ENCODE measurements at regions not wholly inside any gene's neighbourhood (a gene's known extent, or its start where the extent isn't known, plus 50 kb on each side); places are given as distances from the start of the nearest gene placed in this dataset.

DNA sequence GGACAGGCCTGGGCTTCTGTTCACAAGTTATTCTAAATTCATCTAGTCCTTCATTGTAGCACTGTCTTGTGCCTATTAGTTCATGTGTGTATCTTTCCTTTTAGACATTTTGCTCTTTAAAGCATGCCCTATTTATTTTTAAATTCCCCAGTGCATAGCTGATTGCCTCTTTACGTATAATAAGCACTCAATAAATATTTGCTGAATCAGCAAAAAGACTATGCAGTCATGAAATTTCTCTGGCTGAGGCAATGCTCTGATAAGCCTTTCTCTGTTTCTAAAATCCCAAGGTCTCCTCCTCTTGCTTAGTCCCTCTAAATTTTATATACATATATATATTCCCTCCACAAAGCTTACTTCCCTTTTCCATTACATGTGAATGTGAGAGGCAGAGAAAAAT is 315.9 kb upstream of the PCSK5 start:
- POLR2A ChIA-PET: no interaction called here
- no peak for DNase-seq
- peaks cover 2% of the 10 kb centered on the region for H3K27me3 Mint-ChIP-seq

DNA sequence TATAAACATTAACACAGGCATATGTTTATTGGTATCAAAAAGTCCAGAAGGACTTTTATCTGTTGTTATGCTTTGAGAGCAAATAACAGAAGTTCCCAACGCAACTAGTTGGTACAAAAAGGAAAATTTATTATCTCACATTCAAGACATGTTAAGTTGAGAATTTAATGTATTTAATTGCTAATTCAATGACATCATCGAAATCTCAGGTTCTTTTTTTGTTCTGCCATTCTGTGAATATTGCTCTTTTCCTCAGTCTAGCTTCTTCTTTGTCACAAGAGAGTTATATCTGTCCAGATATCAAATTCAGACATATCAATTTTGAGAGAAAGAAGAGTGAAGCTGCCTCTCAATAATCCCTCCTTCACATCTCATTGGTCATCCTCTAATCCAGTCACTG is 307.6 kb upstream of the PCSK5 start:
- peaks cover 2% of the 10 kb centered on the region for H3K27me3 Mint-ChIP-seq

More for the DNA sequence above, 315.9 kb upstream of the PCSK5 start:
- Mint-ChIP-seq H3K9me3 (peaks cover 2% of the 10 kb centered on the region), H3K4me1 (no peaks in the 10 kb centered on the region), H3K4me3 (no peak overlapping the region), H3K27ac (no peak overlapping the region), H3K36me3 (no peaks in the 10 kb centered on the region)
- ATAC-seq (ENCODE audit: low read depth): no peak

DNA sequence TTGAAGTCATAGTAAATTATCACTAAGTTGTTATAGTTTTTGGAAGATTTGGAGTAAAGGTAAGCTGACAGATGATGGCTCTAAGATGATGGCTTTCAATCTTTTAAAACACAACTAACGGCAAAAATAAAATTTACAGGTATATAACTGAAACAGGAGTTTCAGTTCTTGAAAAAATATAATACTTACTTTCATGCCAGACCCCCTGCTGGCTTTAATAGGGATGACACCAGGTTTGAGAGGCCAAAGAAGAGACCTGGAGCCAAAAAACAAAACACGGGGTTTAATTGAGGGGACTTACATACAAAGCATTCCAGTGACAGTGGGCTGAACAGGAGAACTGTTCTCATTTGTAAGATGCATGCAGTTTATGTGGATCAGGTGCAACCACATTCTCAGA is 301.7 kb upstream of the PCSK5 start:
- H3K4me1 Mint-ChIP-seq: no peaks in the 10 kb centered on the region

More for the DNA sequence above, 307.6 kb upstream of the PCSK5 start:
- H3K27ac Mint-ChIP-seq: no peak overlapping the region
- DNase-seq (no peak), ATAC-seq (ENCODE audit: low read depth) (no peak)
- no peaks in the 10 kb centered on the region for H3K4me1 Mint-ChIP-seq
- POLR2A ChIA-PET: no interaction called here
- H3K4me3 Mint-ChIP-seq: no peak overlapping the region
- H3K9me3 Mint-ChIP-seq: no peaks in the 10 kb centered on the region
- no peaks in the 10 kb centered on the region for H3K36me3 Mint-ChIP-seq

DNA sequence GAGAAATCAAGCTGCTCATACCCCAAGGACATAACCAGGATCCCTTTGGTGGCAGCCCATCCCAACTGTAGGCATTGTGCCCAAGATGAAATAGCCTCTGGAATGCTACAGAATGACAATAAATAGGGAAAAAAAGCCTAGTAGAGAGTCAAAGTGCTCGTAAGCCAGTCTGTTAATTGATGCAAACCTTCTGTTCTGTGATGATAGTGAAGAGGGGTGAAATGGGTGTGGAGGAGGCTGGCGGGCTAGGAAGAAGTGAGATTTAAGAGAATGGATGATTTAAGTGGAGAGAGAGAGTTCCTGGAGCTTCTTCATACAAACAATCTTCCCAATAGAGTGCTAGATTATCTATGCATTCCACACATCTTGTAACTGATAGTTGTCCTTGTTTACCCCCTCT is 301.0 kb upstream of the PCSK5 start:
- POLR2A ChIA-PET: no interaction called here
- H3K27me3 Mint-ChIP-seq: peaks cover 2% of the 10 kb centered on the region
- DNase-seq: no peak
- H3K4me3 Mint-ChIP-seq: no peak overlapping the region
- no peaks in the 10 kb centered on the region for H3K4me1 Mint-ChIP-seq
- no peaks in the 10 kb centered on the region for H3K9me3 Mint-ChIP-seq
- no peaks in the 10 kb centered on the region for H3K36me3 Mint-ChIP-seq
- no peak overlapping the region for H3K27ac Mint-ChIP-seq
- no peak for ATAC-seq (ENCODE audit: low read depth)

More for the DNA sequence above, 301.7 kb upstream of the PCSK5 start:
- Mint-ChIP-seq H3K36me3 (no peaks in the 10 kb centered on the region), H3K27me3 (peaks cover 2% of the 10 kb centered on the region), H3K27ac (no peak overlapping the region), H3K4me3 (no peak overlapping the region), H3K9me3 (no peaks in the 10 kb centered on the region)
- ATAC-seq (ENCODE audit: low read depth) (no peak), DNase-seq (no peak)
- POLR2A ChIA-PET: no interaction called here

DNA sequence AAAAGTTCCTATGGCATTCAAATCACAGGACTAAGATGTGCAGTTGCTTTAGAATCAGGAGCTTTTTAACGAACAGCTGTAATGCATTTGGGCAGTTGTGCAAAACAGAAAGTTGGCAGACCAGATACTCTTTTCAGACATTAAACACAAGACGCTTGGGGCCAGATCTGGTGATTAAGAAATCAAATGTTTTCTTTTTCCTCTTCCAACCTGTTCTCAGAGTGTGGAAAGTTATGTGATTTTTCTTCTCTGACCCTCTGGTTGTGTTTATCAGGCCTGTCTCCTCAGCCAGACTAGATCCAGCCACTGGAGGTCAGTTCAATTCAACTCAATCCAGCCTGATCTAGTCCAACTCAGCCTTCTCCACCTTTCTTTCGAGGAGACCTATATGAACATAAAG is 298.5 kb upstream of the PCSK5 start:
- H3K9me3 Mint-ChIP-seq: no peaks in the 10 kb centered on the region
- no peak overlapping the region for H3K4me3 Mint-ChIP-seq
- H3K36me3 Mint-ChIP-seq: no peaks in the 10 kb centered on the region
- no peaks in the 10 kb centered on the region for H3K4me1 Mint-ChIP-seq
- no peak for DNase-seq
- POLR2A ChIA-PET: no interaction called here
- ATAC-seq (ENCODE audit: low read depth): no peak
- peaks cover 3% of the 10 kb centered on the region for H3K27me3 Mint-ChIP-seq
- no peak overlapping the region for H3K27ac Mint-ChIP-seq

DNA sequence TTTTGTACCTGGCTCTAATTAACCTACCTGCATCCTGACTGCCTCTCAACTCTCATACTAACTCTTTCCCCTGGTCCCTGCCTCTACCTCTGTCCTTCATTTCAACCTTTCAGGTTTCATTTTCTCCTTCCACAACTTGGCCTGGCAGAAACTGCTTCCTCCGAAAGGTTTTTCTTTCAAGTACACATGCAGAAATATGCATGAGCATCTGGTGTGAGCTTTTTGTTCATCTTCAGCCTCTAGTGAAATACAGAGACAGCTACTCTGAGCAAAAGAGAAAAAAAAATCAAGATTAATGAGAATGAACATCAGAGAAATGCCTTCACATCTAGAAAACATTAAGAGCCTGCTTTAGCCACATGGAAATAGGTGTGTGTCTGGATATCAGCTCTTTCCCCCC is 297.9 kb upstream of the PCSK5 start:
- no peak overlapping the region for H3K4me3 Mint-ChIP-seq
- POLR2A ChIA-PET: no interaction called here
- no peaks in the 10 kb centered on the region for H3K4me1 Mint-ChIP-seq
- H3K27me3 Mint-ChIP-seq: peaks cover 3% of the 10 kb centered on the region
- no peak overlapping the region for H3K27ac Mint-ChIP-seq
- ATAC-seq (ENCODE audit: low read depth): no peak
- H3K9me3 Mint-ChIP-seq: no peaks in the 10 kb centered on the region
- DNase-seq: no peak
- no peaks in the 10 kb centered on the region for H3K36me3 Mint-ChIP-seq

DNA sequence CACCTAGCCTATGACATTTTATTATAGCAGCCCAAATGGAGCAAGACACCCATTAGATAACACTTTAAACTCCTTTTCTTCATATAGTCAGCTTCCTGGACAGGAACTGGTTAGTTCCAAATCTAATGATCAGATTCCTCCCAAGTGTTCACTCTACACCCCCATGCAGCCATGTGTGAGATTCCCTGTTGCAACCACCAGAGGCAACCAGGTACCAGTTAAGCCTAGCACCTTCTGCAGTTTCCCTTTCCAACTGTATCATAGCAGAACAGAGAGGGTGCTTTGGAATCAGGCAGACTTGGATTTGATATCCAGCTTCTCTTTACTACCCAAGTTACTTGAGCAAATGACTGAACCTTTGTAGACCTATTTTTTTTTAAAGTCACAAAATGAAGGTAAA is 296.6 kb upstream of the PCSK5 start:
- no peaks in the 10 kb centered on the region for H3K4me1 Mint-ChIP-seq
- ATAC-seq (ENCODE audit: low read depth) (no peak), DNase-seq (no peak)
- H3K36me3 Mint-ChIP-seq: no peaks in the 10 kb centered on the region
- H3K4me3 Mint-ChIP-seq: no peak overlapping the region
- peaks cover 3% of the 10 kb centered on the region for H3K27me3 Mint-ChIP-seq
- no peak overlapping the region for H3K27ac Mint-ChIP-seq
- H3K9me3 Mint-ChIP-seq: no peaks in the 10 kb centered on the region
- POLR2A ChIA-PET: no interaction called here

DNA sequence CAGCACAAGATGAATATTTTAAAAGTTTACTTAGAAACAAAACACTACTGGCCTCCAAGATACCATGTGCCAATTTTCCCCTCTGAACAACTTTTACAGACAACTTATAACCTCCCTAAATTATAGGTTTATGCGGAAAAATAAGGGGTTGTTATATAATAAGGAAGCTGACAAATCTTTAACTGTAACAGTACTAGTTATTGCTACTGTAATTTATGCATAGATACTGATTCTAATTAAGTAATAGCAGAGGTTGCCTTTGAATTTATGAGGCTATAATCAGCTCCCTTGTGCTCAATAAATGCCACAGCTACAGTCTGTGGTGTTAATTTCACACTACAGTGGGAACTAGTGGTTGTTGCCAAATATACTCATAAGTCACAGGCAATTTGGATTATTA is 291.3 kb upstream of the PCSK5 start:
- POLR2A ChIA-PET: no interaction called here
- no peaks in the 10 kb centered on the region for H3K4me1 Mint-ChIP-seq
- no peak for DNase-seq
- no peak overlapping the region for H3K4me3 Mint-ChIP-seq
- no peaks in the 10 kb centered on the region for H3K36me3 Mint-ChIP-seq
- no peak overlapping the region for H3K27ac Mint-ChIP-seq
- peaks cover 3% of the 10 kb centered on the region for H3K27me3 Mint-ChIP-seq
- ATAC-seq (ENCODE audit: low read depth): no peak
- H3K9me3 Mint-ChIP-seq: no peaks in the 10 kb centered on the region

DNA sequence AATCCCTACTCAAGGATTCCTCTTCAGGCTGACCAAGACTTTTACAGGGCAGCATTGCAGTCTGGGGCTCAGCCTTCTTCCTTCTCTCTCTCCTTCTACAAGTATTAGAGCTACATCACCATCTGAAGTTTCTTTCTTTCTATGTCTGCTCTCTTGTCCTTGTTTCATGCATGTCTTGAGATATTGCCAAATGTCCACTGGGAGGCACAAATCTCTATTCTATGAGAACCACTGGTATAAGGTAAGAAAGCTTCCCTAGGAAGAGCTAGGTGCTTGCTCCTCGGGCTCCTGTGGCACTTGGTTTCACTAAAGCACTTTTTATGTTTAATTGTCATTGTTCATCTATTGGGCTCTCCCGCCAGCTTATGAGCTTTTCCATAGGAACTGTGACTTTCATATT is 289.2 kb upstream of the PCSK5 start:
- Mint-ChIP-seq H3K4me1 (no peaks in the 10 kb centered on the region), H3K9me3 (no peaks in the 10 kb centered on the region), H3K27me3 (no peaks in the 10 kb centered on the region), H3K4me3 (no peak overlapping the region), H3K27ac (no peak overlapping the region), H3K36me3 (no peaks in the 10 kb centered on the region)
- DNase-seq (no peak), ATAC-seq (ENCODE audit: low read depth) (no peak)
- POLR2A ChIA-PET: no interaction called here

DNA sequence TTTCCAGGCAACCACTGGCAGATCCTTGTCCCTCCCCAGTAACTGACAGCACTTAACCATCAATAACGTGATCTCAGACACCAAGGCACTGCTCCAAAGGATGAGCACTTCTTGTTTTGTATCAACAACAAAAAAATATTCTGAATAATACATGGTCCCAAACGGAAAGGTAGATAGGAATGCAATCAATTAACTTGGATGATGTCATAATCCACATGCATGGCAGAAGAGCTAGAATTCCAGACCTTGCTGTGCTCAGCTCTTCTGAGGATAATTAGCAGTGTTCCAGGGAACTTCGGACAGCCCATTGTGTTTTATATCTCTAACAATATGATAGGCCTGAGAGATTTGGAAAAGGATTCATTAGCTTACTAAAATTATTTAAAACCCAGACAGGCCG is 288.4 kb upstream of the PCSK5 start:
- POLR2A ChIA-PET: no interaction called here
- Mint-ChIP-seq H3K4me3 (no peak overlapping the region), H3K36me3 (no peaks in the 10 kb centered on the region), H3K27me3 (no peaks in the 10 kb centered on the region), H3K4me1 (no peaks in the 10 kb centered on the region), H3K9me3 (no peaks in the 10 kb centered on the region), H3K27ac (no peak overlapping the region)
- DNase-seq: no peak
- ATAC-seq (ENCODE audit: low read depth): no peak

DNA sequence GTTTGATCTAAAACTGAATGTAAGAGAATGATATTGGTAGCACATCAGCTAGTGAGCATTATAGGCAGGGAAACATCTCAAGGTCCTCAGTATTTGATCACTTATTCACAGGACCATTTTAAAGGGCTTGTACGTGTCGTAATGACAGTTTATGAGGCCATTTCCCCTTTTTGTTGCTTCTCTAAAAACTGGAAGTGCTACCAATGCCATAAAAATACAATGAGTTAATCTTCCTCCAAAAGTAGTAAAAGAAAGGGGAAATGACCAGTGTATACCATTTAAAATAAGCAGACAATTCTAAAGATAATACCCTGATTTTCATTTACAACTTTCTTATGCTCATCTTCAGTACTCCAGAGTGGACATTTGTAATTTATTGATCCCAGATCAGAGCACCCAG is 285.8 kb upstream of the PCSK5 start:
- DNase-seq (no peak), ATAC-seq (ENCODE audit: low read depth) (no peak)
- Mint-ChIP-seq H3K4me3 (no peak overlapping the region), H3K9me3 (no peaks in the 10 kb centered on the region), H3K4me1 (no peaks in the 10 kb centered on the region), H3K27me3 (no peaks in the 10 kb centered on the region), H3K36me3 (no peaks in the 10 kb centered on the region), H3K27ac (no peak overlapping the region)
- POLR2A ChIA-PET: no interaction called here

DNA sequence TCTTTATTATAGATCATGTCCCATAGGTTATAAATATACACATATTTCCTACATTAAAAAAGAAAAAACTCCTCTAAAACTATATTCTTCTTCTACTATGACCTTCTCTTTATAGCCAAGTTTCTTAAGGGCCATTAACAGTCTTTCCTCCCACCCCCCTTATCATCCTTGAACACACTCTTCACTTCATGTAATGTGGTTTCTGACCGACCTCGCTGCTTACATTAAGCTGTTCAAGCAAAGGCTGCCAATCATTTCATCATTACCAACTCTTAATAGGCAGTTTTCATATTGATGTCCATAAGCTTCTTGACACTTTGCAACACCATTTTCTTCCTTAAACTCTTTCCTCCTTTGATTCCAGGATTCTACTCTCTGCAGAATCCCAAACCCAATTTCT is 283.0 kb upstream of the PCSK5 start:
- H3K4me1 Mint-ChIP-seq: no peaks in the 10 kb centered on the region
- ATAC-seq (ENCODE audit: low read depth): no peak
- no peak overlapping the region for H3K27ac Mint-ChIP-seq
- no peaks in the 10 kb centered on the region for H3K9me3 Mint-ChIP-seq
- H3K36me3 Mint-ChIP-seq: no peaks in the 10 kb centered on the region
- peaks cover 2% of the 10 kb centered on the region for H3K27me3 Mint-ChIP-seq
- DNase-seq: no peak
- no peak overlapping the region for H3K4me3 Mint-ChIP-seq
- POLR2A ChIA-PET: no interaction called here

DNA sequence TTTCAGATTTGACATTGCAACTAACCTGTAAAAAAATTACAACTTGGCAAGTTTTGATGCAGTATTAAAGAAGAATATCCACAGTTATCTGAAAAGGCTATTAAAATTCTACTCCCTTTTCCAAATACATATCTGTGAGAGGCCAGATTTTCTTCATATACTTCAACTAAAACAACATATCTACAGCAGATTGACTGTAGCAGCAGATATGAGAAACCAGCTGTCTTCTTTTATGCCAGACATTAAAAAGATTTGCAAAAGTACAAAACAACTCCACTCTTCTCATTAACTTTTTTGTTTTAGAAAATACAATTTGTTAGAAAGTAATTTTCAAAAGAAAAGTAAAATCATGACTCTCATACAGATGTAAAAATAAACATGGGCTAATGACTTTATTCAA is 281.1 kb upstream of the PCSK5 start:
- ATAC-seq (ENCODE audit: low read depth): no peak
- Mint-ChIP-seq H3K4me1 (no peaks in the 10 kb centered on the region), H3K4me3 (no peak overlapping the region), H3K36me3 (no peaks in the 10 kb centered on the region), H3K27me3 (peaks cover 2% of the 10 kb centered on the region), H3K27ac (no peak overlapping the region), H3K9me3 (no peaks in the 10 kb centered on the region)
- DNase-seq: no peak
- POLR2A ChIA-PET: no interaction called here

DNA sequence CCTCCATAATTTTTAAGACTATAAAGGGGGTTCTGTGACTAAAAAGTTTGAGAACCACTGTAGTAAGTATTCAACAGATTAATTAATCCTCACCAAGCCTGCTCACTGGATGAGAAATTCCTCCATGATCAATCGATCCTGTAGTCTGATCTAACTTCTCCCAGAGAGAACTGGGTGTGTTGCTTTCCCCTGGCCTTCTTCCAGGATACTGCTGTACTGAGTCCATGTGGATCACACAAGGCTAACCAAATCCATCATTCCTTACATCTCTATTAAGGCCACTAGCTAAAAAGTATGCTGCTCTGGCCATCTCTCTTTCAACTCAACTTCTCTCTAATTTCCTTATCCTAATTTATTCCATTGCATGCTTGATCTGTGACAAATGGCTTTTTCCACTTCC is 280.2 kb upstream of the PCSK5 start:
- Mint-ChIP-seq H3K27me3 (peaks cover 2% of the 10 kb centered on the region), H3K27ac (no peak overlapping the region)
- POLR2A ChIA-PET: no interaction called here

DNA sequence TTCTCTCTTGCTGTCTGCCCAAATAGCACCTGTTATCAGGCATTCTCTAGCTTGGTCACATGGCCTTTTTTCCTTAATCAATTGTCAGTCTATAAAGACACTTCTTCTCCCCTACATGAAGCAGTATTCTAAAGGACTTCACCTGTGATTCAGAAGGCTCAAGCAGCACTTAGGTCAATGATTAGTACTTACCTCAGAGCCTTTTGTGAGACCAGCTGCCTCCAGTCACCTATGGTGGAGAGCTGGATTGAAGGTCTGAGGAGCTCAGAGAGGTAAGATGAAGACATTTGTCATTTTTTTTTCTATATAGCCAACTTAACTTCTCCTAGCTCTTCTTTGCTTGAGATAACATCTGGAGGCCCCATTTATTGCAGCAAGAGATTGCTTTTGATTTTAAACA is 278.3 kb upstream of the PCSK5 start:
- POLR2A ChIA-PET: no interaction called here
- no peak overlapping the region for H3K27ac Mint-ChIP-seq
- H3K4me1 Mint-ChIP-seq: no peaks in the 10 kb centered on the region
- DNase-seq: no peak
- no peak overlapping the region for H3K4me3 Mint-ChIP-seq
- H3K9me3 Mint-ChIP-seq: no peaks in the 10 kb centered on the region
- ATAC-seq (ENCODE audit: low read depth): no peak
- H3K36me3 Mint-ChIP-seq: no peaks in the 10 kb centered on the region
- peaks cover 6% of the 10 kb centered on the region for H3K27me3 Mint-ChIP-seq

More for the DNA sequence above, 280.2 kb upstream of the PCSK5 start:
- Mint-ChIP-seq H3K4me3 (no peak overlapping the region), H3K4me1 (no peaks in the 10 kb centered on the region), H3K36me3 (no peaks in the 10 kb centered on the region), H3K9me3 (no peaks in the 10 kb centered on the region)
- DNase-seq: no peak
- ATAC-seq (ENCODE audit: low read depth): no peak
